ENCODE measurements at regions not wholly inside any gene's neighbourhood (a gene's known extent, or its start where the extent isn't known, plus 50 kb on each side); places are given as distances from the start of the nearest gene placed in this dataset.

GRCh38 chr7:52273685-52274610 is 761.5 kb upstream of the POM121L12 start (continued):
- TF ChIP-seq SMC3 (IDR thresholded peaks at IDR 0.05; ENCODE audit: low read depth, low read length): no peak

DNA sequence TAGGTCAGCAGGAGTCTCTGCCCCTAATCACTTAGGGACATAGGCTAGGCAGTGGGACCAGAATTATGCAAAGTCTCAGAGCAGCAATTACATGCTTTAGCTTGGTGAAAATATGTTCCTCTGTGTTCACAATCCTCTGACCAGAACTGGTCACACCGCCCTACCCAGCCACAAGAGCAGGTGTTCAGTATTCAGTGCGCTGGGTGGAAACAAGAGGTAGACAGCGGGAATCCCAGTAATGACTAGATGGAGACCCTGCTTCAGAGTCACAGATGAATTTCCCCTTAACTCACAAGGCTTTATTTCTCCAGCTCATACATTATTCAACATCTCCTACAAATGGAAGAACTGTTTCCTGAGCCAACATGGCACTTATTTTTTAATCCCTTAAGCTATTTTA is 763.7 kb upstream of the POM121L12 start:
- Histone ChIP-seq H2BK5ac (ENCODE audit: low read depth, low read length, poor library complexity, severe bottlenecking) (no peak overlapping the region), H2AK5ac (ENCODE audit: low read depth, low read length) (no peak overlapping the region), H3K9me3 (ENCODE audit: control insufficient read depth, insufficient read depth, low read length) (peaks cover 14% of the 10 kb centered on the region), H3K36me3 (ENCODE audit: control insufficient read depth, insufficient read depth, low read length) (no peaks in the 10 kb centered on the region), H2BK15ac (ENCODE audit: low read depth, low read length) (no peak overlapping the region), H3K23ac (ENCODE audit: low read depth, low read length) (no peak overlapping the region), H3K9me1 (ENCODE audit: insufficient read depth, low read length) (no peaks in the 10 kb centered on the region), H3K4me3 (ENCODE audit: insufficient read depth, low read depth, low read length) (no peak overlapping the region), H2BK20ac (ENCODE audit: low read depth, low read length) (no peak overlapping the region), H3K9ac (ENCODE audit: low read depth, low read length) (no peak overlapping the region), H3K27me3 (ENCODE audit: control insufficient read depth, insufficient read depth, low read length) (no peaks in the 10 kb centered on the region), H3K27ac (ENCODE audit: insufficient read depth, low read length) (no peak overlapping the region), H4K5ac (ENCODE audit: low read depth, low read length) (no peak overlapping the region), H4K20me1 (ENCODE audit: insufficient read depth, low read length) (no peaks in the 10 kb centered on the region), H3K18ac (ENCODE audit: low read depth, low read length) (no peak overlapping the region), H2AFZ (replicated peaks; ENCODE audit: low read length, poor library complexity) (no peak overlapping the region), H2BK120ac (ENCODE audit: low read depth, low read length) (no peak overlapping the region), H3K4me1 (ENCODE audit: control insufficient read depth, insufficient read depth, low read length) (no peaks in the 10 kb centered on the region), H2AK9ac (replicated peaks; ENCODE audit: low read depth, low read length, poor library complexity) (no peak overlapping the region), H4K8ac (ENCODE audit: low read depth in 2 of 2, low read length in 2 of 2) (no peak overlapping the region), H3K79me1 (ENCODE audit: low read depth in 1 of 2, low read length in 2 of 2) (no peaks in the 10 kb centered on the region), H3K14ac (replicated peaks; ENCODE audit: low read depth, low read length) (no peak overlapping the region), H3K4ac (ENCODE audit: low read depth, low read length) (no peak overlapping the region), H3K56ac (ENCODE audit: extremely low read depth, insufficient read depth, low read length) (no peak overlapping the region), H3K4me2 (ENCODE audit: low read depth, low read length) (no peak overlapping the region), H4K91ac (ENCODE audit: insufficient read depth, low read depth, low read length) (no peak overlapping the region)
- dilution Hi-C loops (cut with HindIII; ENCODE audit: low sequenced_read_pairs, unreplicated experiment) (no loop called here), in situ Hi-C loops (cut with MboI; ENCODE audit: low sequenced_read_pairs) (no loop called here), intact Hi-C loops (cut with micrococcal nuclease) (no loop called here)
- no TSS peak for BruUV-seq (replicated peaks)
- no peak for DNase-seq
- ChIA-PET POLR2A (ENCODE audit: unreplicated experiment) (no interaction called here), CTCF (no interaction called here)
- 60% methylated on average over 1 of the region's 3 CpGs; no CpG with 5 or more reads in 1 of the 2 experiments for WGBS, 2 experiments (ENCODE audit: extremely low coverage in 2 of 2, insufficient read length in 1 of 2)
- ATAC-seq (ENCODE audit: low read depth): no peak
- TF ChIP-seq, protein P1, sequence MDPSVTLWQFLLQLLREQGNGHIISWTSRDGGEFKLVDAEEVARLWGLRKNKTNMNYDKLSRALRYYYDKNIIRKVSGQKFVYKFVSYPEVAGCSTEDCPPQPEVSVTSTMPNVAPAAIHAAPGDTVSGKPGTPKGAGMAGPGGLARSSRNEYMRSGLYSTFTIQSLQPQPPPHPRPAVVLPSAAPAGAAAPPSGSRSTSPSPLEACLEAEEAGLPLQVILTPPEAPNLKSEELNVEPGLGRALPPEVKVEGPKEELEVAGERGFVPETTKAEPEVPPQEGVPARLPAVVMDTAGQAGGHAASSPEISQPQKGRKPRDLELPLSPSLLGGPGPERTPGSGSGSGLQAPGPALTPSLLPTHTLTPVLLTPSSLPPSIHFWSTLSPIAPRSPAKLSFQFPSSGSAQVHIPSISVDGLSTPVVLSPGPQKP (IDR thresholded peaks at IDR 0.05; ENCODE audit: borderline replicate concordance, low read depth, low read length): no peak
- TF ChIP-seq CEBPB (IDR thresholded peaks at IDR 0.05; ENCODE audit: low read depth, low read length) (no peak), MAZ (IDR thresholded peaks at IDR 0.05; ENCODE audit: borderline replicate concordance, low read depth, low read length) (no peak), USF2 (IDR thresholded peaks at IDR 0.05; ENCODE audit: low read depth, low read length) (no peak), RAD21 (IDR thresholded peaks at IDR 0.05; ENCODE audit: low read length) (no peak), BHLHE40 (IDR thresholded peaks at IDR 0.05; ENCODE audit: low read depth, low read length) (no peak), RCOR1 (IDR thresholded peaks at IDR 0.05; ENCODE audit: insufficient replicate concordance, low read length) (no peak), RFX5 (IDR thresholded peaks at IDR 0.05; ENCODE audit: low read depth, low read length) (no peak), MAFK (IDR thresholded peaks at IDR 0.05; ENCODE audit: low read depth, low read length) (no peak), NFE2L2 (IDR thresholded peaks at IDR 0.05; ENCODE audit: low read depth, low read length) (no peak), SMC3 (IDR thresholded peaks at IDR 0.05; ENCODE audit: low read depth, low read length) (no peak)
- TF ChIP-seq, protein P2, sequence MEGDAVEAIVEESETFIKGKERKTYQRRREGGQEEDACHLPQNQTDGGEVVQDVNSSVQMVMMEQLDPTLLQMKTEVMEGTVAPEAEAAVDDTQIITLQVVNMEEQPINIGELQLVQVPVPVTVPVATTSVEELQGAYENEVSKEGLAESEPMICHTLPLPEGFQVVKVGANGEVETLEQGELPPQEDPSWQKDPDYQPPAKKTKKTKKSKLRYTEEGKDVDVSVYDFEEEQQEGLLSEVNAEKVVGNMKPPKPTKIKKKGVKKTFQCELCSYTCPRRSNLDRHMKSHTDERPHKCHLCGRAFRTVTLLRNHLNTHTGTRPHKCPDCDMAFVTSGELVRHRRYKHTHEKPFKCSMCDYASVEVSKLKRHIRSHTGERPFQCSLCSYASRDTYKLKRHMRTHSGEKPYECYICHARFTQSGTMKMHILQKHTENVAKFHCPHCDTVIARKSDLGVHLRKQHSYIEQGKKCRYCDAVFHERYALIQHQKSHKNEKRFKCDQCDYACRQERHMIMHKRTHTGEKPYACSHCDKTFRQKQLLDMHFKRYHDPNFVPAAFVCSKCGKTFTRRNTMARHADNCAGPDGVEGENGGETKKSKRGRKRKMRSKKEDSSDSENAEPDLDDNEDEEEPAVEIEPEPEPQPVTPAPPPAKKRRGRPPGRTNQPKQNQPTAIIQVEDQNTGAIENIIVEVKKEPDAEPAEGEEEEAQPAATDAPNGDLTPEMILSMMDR (conservative IDR thresholded peaks at IDR 0.05; ENCODE audit: low read depth, low read length): no peak
